Fibroblast of the aortic adventitia (primary cell): ENCODE measurements at regions not wholly inside any gene's neighbourhood (a gene's known extent, or its start where the extent isn't known, plus 50 kb on each side); places are given as distances from the start of the nearest gene placed in this dataset.
A peak's percentile ranks its signal among the peaks of the same experiment; 100 is the strongest.

Experiments
- DNase-seq: peaks from one replicate; pipeline ENCODE4 v3.0.0-alpha.2; 2010; ENCODE audit warnings: low read depth
- H3K4me3 ChIP-seq: 2 replicates; pipeline ENCODE4 v1.5.1; 2011; ENCODE audit warnings: low read depth, mild to moderate bottlenecking, control low read depth, low read length, moderate library complexity
- TF ChIP-seq, protein P1 (sequence below): IDR thresholded peaks from 2 replicates; pipeline ENCODE4 v1.5.1; 2011; ENCODE audit warnings: mild to moderate bottlenecking, low read length, control low read depth, inconsistent platforms; ENCODE audit not compliant: insufficient read depth

DNA sequence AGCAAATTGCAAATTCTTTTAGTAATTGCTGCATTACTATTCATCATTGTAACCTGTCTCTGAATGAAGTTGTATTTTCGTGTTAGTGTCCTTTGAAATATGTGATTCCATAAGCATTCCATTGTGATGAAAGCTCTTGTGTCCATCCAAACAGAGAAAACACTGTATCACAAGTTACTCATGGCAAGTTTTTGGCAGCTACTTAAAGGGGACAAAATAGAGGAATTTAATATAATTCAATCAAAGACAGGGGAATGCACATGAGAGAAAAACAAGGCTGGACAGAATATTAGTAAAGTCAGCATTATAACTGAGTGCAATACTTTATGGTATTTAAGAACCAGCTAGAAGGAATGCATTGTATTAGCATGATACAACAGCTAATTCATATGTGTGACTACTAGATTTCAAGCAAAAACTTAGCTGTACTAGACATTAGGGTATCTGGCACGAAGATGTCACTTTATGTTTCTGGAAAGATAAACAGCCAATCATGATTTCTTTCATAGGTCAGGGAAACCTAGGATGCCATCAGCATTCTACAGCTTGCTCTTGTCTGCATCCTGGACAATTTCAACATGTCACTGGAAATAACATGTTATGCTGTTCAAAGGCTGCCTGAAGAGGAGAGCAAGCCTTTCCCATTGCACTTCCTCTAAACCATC, 270.6 kb upstream of the MARCKS start:
- no peak overlapping the region for H3K4me3 ChIP-seq
- TF ChIP-seq, protein P1, sequence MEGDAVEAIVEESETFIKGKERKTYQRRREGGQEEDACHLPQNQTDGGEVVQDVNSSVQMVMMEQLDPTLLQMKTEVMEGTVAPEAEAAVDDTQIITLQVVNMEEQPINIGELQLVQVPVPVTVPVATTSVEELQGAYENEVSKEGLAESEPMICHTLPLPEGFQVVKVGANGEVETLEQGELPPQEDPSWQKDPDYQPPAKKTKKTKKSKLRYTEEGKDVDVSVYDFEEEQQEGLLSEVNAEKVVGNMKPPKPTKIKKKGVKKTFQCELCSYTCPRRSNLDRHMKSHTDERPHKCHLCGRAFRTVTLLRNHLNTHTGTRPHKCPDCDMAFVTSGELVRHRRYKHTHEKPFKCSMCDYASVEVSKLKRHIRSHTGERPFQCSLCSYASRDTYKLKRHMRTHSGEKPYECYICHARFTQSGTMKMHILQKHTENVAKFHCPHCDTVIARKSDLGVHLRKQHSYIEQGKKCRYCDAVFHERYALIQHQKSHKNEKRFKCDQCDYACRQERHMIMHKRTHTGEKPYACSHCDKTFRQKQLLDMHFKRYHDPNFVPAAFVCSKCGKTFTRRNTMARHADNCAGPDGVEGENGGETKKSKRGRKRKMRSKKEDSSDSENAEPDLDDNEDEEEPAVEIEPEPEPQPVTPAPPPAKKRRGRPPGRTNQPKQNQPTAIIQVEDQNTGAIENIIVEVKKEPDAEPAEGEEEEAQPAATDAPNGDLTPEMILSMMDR: no peak
- peak; percentile 79 for DNase-seq

DNA sequence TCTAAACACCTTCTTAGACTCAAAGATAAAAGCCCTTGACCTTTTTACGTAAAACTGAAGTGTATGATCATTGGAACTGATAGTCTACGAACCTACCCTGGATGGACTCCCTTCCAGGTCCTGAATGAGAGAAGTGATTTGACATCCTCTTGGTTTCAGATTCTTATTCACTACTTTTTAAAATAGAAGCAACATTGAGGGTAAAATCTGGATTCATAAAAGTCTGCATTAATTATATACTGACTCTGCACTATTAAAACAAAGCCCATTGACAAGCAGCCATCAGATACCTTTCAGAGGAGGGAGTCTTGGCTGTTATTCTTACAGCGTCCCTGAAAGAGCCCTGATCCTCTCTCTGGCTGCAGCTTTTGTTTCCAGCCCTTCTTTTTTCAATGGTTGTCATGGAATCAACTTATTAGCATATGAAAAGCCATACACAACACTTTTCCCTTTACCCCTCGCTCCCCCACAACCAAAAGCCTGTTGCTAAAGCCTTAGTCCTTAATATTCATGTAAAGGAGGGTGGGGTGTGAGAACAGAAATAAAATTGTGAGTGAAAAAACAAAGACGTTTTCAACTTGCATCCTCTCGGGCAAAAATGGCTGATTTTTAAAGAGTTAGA, 270.0 kb upstream of the MARCKS start:
- H3K4me3 ChIP-seq: no peak overlapping the region
- TF ChIP-seq, protein P1: no peak
- DNase-seq: no peak

DNA sequence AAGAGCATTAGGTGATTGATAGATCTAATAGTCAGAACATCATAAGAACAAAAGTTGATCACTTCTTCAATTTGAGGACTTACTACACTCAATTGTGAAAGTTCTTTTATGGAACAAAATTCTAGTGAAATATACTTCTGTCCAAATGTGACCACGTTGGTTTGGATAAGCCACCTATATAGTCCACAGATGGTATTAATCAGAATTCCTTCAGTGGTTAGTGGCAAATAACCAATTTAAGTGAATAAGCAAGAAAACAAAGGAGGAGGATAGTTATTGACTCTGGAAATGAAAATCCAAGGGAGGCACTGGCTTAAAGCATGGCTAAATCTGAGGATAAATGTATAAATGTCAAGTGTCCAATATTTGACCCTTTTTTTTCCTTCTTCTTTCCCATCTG, 268.5 kb upstream of the MARCKS start:
- no peak overlapping the region for H3K4me3 ChIP-seq
- TF ChIP-seq, protein P1: no peak
- peak; percentile 76 for DNase-seq

DNA sequence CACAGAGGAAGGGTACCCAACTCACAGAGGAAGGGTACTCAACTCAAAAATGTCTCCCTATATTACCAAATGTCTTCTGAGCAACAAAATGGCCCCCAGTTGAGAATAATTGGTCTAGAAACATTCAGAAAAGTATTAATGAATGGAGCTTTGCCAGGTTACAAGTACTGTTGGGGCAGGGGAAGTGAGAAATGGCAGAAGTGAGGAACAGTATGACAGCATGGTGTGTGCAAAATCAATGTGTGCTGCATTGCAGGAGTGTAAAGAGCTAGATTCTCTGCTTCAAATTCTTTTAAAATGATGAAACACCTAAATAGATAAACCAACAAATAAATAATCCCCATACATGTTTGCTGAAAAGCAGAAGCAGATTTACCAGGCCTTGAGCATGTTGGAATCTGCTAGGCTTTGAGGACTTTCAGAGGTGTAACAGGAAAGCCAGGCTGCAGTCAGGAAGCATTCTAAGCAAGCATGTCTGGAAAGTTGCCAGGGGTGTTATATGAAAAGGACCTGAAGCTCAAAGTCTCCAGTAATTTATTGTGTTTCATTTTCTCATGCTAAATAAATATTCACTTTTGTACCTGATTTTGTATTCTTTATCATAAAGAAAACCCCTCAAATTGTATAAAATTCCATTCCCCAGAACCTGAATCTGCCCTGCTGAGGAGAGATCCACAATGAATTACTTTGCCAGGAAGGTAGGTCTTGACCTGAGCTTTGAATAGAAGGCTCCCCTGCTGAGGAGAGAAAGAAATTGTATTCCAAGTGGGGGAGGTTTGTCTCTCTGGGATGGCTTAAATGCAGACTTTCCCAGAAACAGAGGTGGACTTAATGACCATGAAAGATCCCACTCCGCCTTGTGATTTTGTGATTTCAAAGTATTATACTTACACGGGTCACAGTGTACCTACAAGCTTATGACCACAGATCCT, 265.0 kb upstream of the MARCKS start:
- TF ChIP-seq, protein P1: no peak
- no peak overlapping the region for H3K4me3 ChIP-seq
- DNase-seq: peak; percentile 57

DNA sequence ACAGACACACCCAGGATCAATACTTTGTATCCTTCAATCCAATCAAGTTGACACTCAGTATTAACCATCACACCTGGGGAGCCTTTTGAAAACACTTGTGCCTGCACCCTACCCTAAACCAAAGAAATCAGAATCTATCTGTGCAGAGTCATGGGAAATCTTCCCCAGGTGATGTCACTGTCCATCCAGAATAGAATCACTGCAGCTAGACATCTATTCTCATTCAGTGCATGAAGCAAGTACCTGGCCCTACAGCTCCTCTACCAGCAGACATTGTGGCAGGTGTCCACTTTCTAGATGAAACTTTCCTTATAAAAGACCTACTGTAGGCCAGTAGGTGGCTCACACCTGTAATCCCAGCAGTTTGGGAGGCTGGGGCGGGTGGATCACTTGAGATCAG, 262.4 kb upstream of the MARCKS start:
- TF ChIP-seq, protein P1: no peak
- no peak for DNase-seq
- H3K4me3 ChIP-seq: no peak overlapping the region

DNA sequence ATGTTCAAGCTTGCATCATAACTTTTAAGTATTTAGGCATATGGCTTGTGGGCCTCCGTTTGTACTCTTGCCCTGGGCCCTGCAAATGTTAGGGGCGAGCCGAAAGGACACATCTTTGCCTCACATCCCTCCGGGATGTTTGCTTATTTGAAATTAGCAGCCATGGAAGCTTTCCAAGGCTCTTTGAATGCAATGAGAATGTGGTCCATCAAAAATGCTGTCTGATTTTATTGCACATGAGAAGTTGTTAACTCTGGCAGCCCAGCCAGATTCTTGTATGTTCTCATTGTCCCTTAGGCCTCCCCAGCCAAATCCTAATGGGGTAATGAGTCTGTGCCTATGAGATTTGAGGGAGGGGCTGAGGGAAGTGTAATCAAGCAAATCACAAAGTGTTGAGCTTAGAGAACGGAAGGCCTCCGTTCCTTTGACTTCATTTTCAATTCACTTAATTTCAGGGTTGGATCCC, 261.2 kb upstream of the MARCKS start:
- peak; percentile 76 for DNase-seq

More for the DNA sequence above, 261.2 kb upstream of the MARCKS start:
- TF ChIP-seq, protein P1: no peak
- H3K4me3 ChIP-seq: no peak overlapping the region
